ENCODE measurements at regions not wholly inside any gene's neighbourhood (a gene's known extent, or its start where the extent isn't known, plus 50 kb on each side); places are given as distances from the start of the nearest gene placed in this dataset.

DNA sequence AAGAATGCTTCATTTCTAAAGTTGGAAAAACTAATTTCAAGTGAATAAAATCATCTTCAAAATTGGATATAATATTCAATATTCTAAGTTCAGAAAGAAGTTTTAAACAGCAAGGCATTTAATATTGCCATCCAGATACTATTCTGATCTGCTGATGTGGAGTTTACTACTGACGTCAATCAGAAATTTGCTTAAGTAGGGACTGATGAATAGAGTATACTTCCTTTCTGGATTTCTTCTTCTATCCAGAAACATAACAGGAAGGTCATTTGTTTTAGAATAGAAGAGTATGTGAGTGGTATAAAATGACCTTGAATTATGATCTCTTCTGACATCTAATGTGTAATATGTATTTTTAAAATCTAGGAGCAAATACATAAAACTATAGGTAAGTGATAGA, 308.1 kb upstream of the ADGRL2 start:
- Histone ChIP-seq H3K4me3 (ENCODE audit: low read length in 3 of 3) (no peak overlapping the region), H3K9ac (ENCODE audit: low read depth in 1 of 3, low read length in 3 of 3) (no peak overlapping the region), H3K27me3 (ENCODE audit: control insufficient read depth in 3 of 3, insufficient read depth in 3 of 3, low read length in 3 of 3) (no peaks in the 10 kb centered on the region), H3K36me3 (ENCODE audit: control insufficient read depth in 3 of 3, insufficient read depth in 3 of 3, low read length in 3 of 3) (no peaks in the 10 kb centered on the region), H3K4me1 (ENCODE audit: control insufficient read depth in 3 of 3, insufficient read depth in 3 of 3, low read length in 3 of 3) (peaks cover 2 to 7% (median 4%) of the 10 kb centered on the region in 3 donors), H3K27ac (ENCODE audit: low read depth, low read length) (peak overlapping the region; percentile 57), H3K9me3 (ENCODE audit: control insufficient read depth in 3 of 3, low read length in 3 of 3) (no peaks in the 10 kb centered on the region)

DNA sequence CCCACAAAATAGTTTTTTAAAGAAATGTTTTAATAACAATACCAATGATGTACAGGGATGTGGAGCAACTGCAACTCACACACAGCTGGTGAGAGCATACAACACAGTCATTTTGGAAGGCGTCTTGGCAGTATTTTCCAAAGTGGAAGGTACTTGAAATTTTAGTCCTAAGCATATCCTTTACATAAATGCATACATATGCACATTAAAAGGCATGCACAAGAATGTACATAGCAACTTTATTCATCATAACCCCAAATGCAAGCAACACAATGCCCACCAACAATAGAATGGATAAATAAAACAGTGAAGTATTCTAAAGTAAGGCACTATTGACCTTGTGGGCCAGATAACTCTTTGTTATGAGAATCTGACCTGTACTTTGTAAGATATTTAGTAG, 310.1 kb upstream of the ADGRL2 start:
- Histone ChIP-seq H3K27me3 (ENCODE audit: control insufficient read depth in 3 of 3, insufficient read depth in 3 of 3, low read length in 3 of 3) (no peaks in the 10 kb centered on the region), H3K9me3 (ENCODE audit: control insufficient read depth in 3 of 3, low read length in 3 of 3) (no peaks in the 10 kb centered on the region), H3K9ac (ENCODE audit: low read depth in 1 of 3, low read length in 3 of 3) (no peak overlapping the region), H3K27ac (ENCODE audit: low read depth, low read length) (no peak overlapping the region), H3K4me3 (ENCODE audit: low read length in 3 of 3) (no peak overlapping the region), H3K36me3 (ENCODE audit: control insufficient read depth in 3 of 3, insufficient read depth in 3 of 3, low read length in 3 of 3) (no peaks in the 10 kb centered on the region), H3K4me1 (ENCODE audit: control insufficient read depth in 3 of 3, insufficient read depth in 3 of 3, low read length in 3 of 3) (peaks cover 2 to 7% (median 4%) of the 10 kb centered on the region in 3 donors)

DNA sequence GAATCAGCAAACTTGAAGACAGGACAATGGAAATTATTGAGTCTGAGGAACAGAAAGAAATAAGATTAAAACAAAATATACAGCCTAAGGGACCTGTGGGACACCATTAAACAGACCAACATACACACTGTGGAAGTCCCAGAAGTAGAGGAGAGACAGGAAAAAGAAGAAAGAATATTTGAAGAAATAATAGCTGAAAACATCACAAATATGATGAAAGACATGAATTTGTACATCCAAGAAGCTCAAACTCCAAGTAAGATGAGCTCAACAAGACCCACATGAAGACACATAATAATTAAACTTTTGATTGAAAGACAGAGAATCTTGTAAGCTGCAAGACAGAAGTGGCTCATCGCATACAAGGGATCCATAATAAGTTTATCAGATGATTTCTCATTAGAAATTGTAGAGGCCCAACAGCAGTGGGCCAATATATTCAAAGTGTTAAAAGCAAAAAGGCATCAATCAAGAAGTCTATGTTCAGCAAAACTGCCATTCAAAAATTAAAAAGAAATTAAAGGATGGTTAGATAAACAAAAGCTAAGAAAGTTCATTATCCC, 311.3 kb upstream of the ADGRL2 start:
- Histone ChIP-seq H3K27me3 (ENCODE audit: control insufficient read depth in 3 of 3, insufficient read depth in 3 of 3, low read length in 3 of 3) (no peaks in the 10 kb centered on the region), H3K9ac (ENCODE audit: low read depth in 1 of 3, low read length in 3 of 3) (no peak overlapping the region), H3K27ac (ENCODE audit: low read depth, low read length) (no peak overlapping the region), H3K9me3 (ENCODE audit: control insufficient read depth in 3 of 3, low read length in 3 of 3) (no peaks in the 10 kb centered on the region), H3K4me1 (ENCODE audit: control insufficient read depth in 3 of 3, insufficient read depth in 3 of 3, low read length in 3 of 3) (peaks cover 2 to 7% (median 4%) of the 10 kb centered on the region in 3 donors), H3K36me3 (ENCODE audit: control insufficient read depth in 3 of 3, insufficient read depth in 3 of 3, low read length in 3 of 3) (no peaks in the 10 kb centered on the region), H3K4me3 (ENCODE audit: low read length in 3 of 3) (no peak overlapping the region)

- no peak overlapping the region for H3K27ac ChIP-seq (ENCODE audit: low read depth, low read length)
- no peak overlapping the region for H3K4me3 ChIP-seq (ENCODE audit: low read length in 3 of 3)
Measured at GRCh38 chr1:81484284-81484683, 316.4 kb upstream of the ADGRL2 start.

GRCh38 chr1:81478219-81478618, 322.5 kb upstream of the ADGRL2 start:
- H3K4me3 ChIP-seq (ENCODE audit: low read length in 3 of 3), result peak overlapping the region; percentile 42 to 53 (median 45)
- no peaks in the 10 kb centered on the region for H3K27me3 ChIP-seq (ENCODE audit: control insufficient read depth in 3 of 3, insufficient read depth in 3 of 3, low read length in 3 of 3)
- H3K36me3 ChIP-seq (ENCODE audit: control insufficient read depth in 3 of 3, insufficient read depth in 3 of 3, low read length in 3 of 3), result no peaks in the 10 kb centered on the region
- H3K9ac ChIP-seq (ENCODE audit: low read depth in 1 of 3, low read length in 3 of 3), result peak overlapping the region in 1 of 3 donors; percentile 10
- no peaks in the 10 kb centered on the region for H3K9me3 ChIP-seq (ENCODE audit: control insufficient read depth in 3 of 3, low read length in 3 of 3)
- no peak overlapping the region for H3K27ac ChIP-seq (ENCODE audit: low read depth, low read length)
- peaks cover 0 to 7% (median 4%) of the 10 kb centered on the region in 3 donors for H3K4me1 ChIP-seq (ENCODE audit: control insufficient read depth in 3 of 3, insufficient read depth in 3 of 3, low read length in 3 of 3)

More at GRCh38 chr1:81484284-81484683, 316.4 kb upstream of the ADGRL2 start:
- no peaks in the 10 kb centered on the region for H3K36me3 ChIP-seq (ENCODE audit: control insufficient read depth in 3 of 3, insufficient read depth in 3 of 3, low read length in 3 of 3)
- H3K4me1 ChIP-seq (ENCODE audit: control insufficient read depth in 3 of 3, insufficient read depth in 3 of 3, low read length in 3 of 3), result no peaks in the 10 kb centered on the region
- no peaks in the 10 kb centered on the region for H3K27me3 ChIP-seq (ENCODE audit: control insufficient read depth in 3 of 3, insufficient read depth in 3 of 3, low read length in 3 of 3)
- no peaks in the 10 kb centered on the region for H3K9me3 ChIP-seq (ENCODE audit: control insufficient read depth in 3 of 3, low read length in 3 of 3)
- no peak overlapping the region for H3K9ac ChIP-seq (ENCODE audit: low read depth in 1 of 3, low read length in 3 of 3)

GRCh38 chr1:81477710-81478109, 323.0 kb upstream of the ADGRL2 start:
- H3K9ac ChIP-seq (ENCODE audit: low read depth in 1 of 3, low read length in 3 of 3), result no peak overlapping the region
- H3K27ac ChIP-seq (ENCODE audit: low read depth, low read length), result no peak overlapping the region
- no peaks in the 10 kb centered on the region for H3K9me3 ChIP-seq (ENCODE audit: control insufficient read depth in 3 of 3, low read length in 3 of 3)
- H3K36me3 ChIP-seq (ENCODE audit: control insufficient read depth in 3 of 3, insufficient read depth in 3 of 3, low read length in 3 of 3), result no peaks in the 10 kb centered on the region
- H3K27me3 ChIP-seq (ENCODE audit: control insufficient read depth in 3 of 3, insufficient read depth in 3 of 3, low read length in 3 of 3), result no peaks in the 10 kb centered on the region
- H3K4me3 ChIP-seq (ENCODE audit: low read length in 3 of 3), result peak overlapping the region in 1 of 3 donors; percentile 53
- H3K4me1 ChIP-seq (ENCODE audit: control insufficient read depth in 3 of 3, insufficient read depth in 3 of 3, low read length in 3 of 3), result peaks cover 0 to 7% (median 4%) of the 10 kb centered on the region in 3 donors

DNA sequence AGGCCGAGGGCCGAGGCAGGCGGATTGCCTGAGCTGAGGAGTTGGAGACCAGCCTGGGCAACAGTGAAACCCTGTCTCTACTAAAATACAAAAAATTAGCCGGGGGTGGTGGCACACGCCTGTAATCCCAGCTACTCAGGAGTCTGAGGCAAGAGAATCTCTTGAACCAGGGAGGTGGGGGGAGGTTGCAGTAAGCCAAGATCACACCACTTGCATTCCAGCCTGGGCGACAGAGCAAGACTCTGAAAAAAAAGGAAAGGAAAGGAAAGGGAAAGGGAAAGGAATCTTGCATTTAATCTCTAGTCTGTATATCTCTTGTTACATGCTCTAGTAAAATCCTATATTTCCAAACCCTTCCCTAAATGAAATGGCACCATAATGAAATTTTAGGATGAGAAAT, 328.3 kb upstream of the ADGRL2 start:
- no peak overlapping the region for H3K9ac ChIP-seq (ENCODE audit: low read depth in 1 of 3, low read length in 3 of 3)
- no peaks in the 10 kb centered on the region for H3K4me1 ChIP-seq (ENCODE audit: control insufficient read depth in 3 of 3, insufficient read depth in 3 of 3, low read length in 3 of 3)
- H3K27ac ChIP-seq (ENCODE audit: low read depth, low read length), result no peak overlapping the region
- no peak overlapping the region for H3K4me3 ChIP-seq (ENCODE audit: low read length in 3 of 3)
- no peaks in the 10 kb centered on the region for H3K9me3 ChIP-seq (ENCODE audit: control insufficient read depth in 3 of 3, low read length in 3 of 3)
- H3K36me3 ChIP-seq (ENCODE audit: control insufficient read depth in 3 of 3, insufficient read depth in 3 of 3, low read length in 3 of 3), result no peaks in the 10 kb centered on the region
- no peaks in the 10 kb centered on the region for H3K27me3 ChIP-seq (ENCODE audit: control insufficient read depth in 3 of 3, insufficient read depth in 3 of 3, low read length in 3 of 3)

- no peaks in the 10 kb centered on the region for H3K4me1 ChIP-seq (ENCODE audit: control insufficient read depth in 3 of 3, insufficient read depth in 3 of 3, low read length in 3 of 3)
- no peak overlapping the region for H3K27ac ChIP-seq (ENCODE audit: low read depth, low read length)
- no peaks in the 10 kb centered on the region for H3K36me3 ChIP-seq (ENCODE audit: control insufficient read depth in 3 of 3, insufficient read depth in 3 of 3, low read length in 3 of 3)
- H3K9ac ChIP-seq (ENCODE audit: low read depth in 1 of 3, low read length in 3 of 3), result no peak overlapping the region
- no peaks in the 10 kb centered on the region for H3K9me3 ChIP-seq (ENCODE audit: control insufficient read depth in 3 of 3, low read length in 3 of 3)
- no peak overlapping the region for H3K4me3 ChIP-seq (ENCODE audit: low read length in 3 of 3)
- H3K27me3 ChIP-seq (ENCODE audit: control insufficient read depth in 3 of 3, insufficient read depth in 3 of 3, low read length in 3 of 3), result no peaks in the 10 kb centered on the region
Measured at GRCh38 chr1:81471255-81471654, 329.5 kb upstream of the ADGRL2 start.

- Histone ChIP-seq H3K4me3 (ENCODE audit: low read length in 3 of 3) (no peak overlapping the region), H3K9ac (ENCODE audit: low read depth in 1 of 3, low read length in 3 of 3) (no peak overlapping the region), H3K4me1 (ENCODE audit: control insufficient read depth in 3 of 3, insufficient read depth in 3 of 3, low read length in 3 of 3) (no peaks in the 10 kb centered on the region), H3K36me3 (ENCODE audit: control insufficient read depth in 3 of 3, insufficient read depth in 3 of 3, low read length in 3 of 3) (no peaks in the 10 kb centered on the region), H3K27me3 (ENCODE audit: control insufficient read depth in 3 of 3, insufficient read depth in 3 of 3, low read length in 3 of 3) (no peaks in the 10 kb centered on the region), H3K9me3 (ENCODE audit: control insufficient read depth in 3 of 3, low read length in 3 of 3) (no peaks in the 10 kb centered on the region), H3K27ac (ENCODE audit: low read depth, low read length) (no peak overlapping the region)
Measured at GRCh38 chr1:81470275-81470674, 330.5 kb upstream of the ADGRL2 start.

DNA sequence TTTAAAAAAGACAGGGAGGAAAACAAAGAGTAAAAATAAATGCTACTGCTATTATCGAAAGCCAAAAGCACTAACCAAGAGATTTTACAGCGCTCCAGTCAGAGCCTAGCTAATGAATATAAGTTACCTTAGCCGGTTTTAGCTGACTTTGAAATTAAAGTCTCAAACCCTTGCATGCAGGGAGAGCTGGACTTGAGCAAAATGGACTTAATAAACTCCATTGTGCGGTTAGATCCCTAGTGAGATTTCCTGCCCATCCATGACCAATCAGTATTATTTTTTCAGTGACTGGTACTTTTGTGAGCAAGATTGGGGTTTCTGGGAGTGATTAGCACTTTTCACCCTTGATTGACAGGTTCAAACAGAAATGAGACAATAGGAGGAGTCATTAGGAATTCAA, 333.4 kb upstream of the ADGRL2 start:
- H3K9me3 ChIP-seq (ENCODE audit: control insufficient read depth in 3 of 3, low read length in 3 of 3), result no peaks in the 10 kb centered on the region
- H3K27me3 ChIP-seq (ENCODE audit: control insufficient read depth in 3 of 3, insufficient read depth in 3 of 3, low read length in 3 of 3), result no peaks in the 10 kb centered on the region
- H3K9ac ChIP-seq (ENCODE audit: low read depth in 1 of 3, low read length in 3 of 3), result no peak overlapping the region
- no peak overlapping the region for H3K27ac ChIP-seq (ENCODE audit: low read depth, low read length)
- H3K4me3 ChIP-seq (ENCODE audit: low read length in 3 of 3), result no peak overlapping the region
- H3K36me3 ChIP-seq (ENCODE audit: control insufficient read depth in 3 of 3, insufficient read depth in 3 of 3, low read length in 3 of 3), result no peaks in the 10 kb centered on the region
- no peaks in the 10 kb centered on the region for H3K4me1 ChIP-seq (ENCODE audit: control insufficient read depth in 3 of 3, insufficient read depth in 3 of 3, low read length in 3 of 3)
